Osteoblast (primary cell): ENCODE measurements at regions not wholly inside any gene's neighbourhood (a gene's known extent, or its start where the extent isn't known, plus 50 kb on each side); places are given as distances from the start of the nearest gene placed in this dataset.

Experiments
- DNase-seq: peaks from one replicate; pipeline ENCODE4 v3.0.0; 2011; ENCODE audit warnings: low spot score, mixed read lengths; ENCODE audit not compliant: insufficient read length; ENCODE audit errors: missing footprints
- H2AFZ ChIP-seq: 2 replicates; pipeline ENCODE4 v1.6.0; 2011; ENCODE audit warnings: mild to moderate bottlenecking, low read length
- H3K27ac ChIP-seq: 2 replicates; pipeline ENCODE4 v1.5.1; 2011; ENCODE audit warnings: mild to moderate bottlenecking, low read depth, low read length, moderate library complexity
- H3K27me3 ChIP-seq: 2 replicates; pipeline ENCODE4 v1.6.0; 2012; ENCODE audit warnings: mild to moderate bottlenecking, control low read depth, inconsistent platforms, low read length, moderate library complexity; ENCODE audit not compliant: insufficient read depth
- H3K36me3 ChIP-seq: 2 replicates; pipeline ENCODE4 v1.5.1; 2011; ENCODE audit warnings: mild to moderate bottlenecking, low read length, control low read depth, moderate library complexity; ENCODE audit not compliant: insufficient read depth
- H3K4me1 ChIP-seq: 2 replicates; pipeline ENCODE4 v1.5.1; 2011; ENCODE audit warnings: mild to moderate bottlenecking, low read length, control low read depth, moderate library complexity; ENCODE audit not compliant: insufficient read depth
- H3K4me2 ChIP-seq: 2 replicates; pipeline ENCODE4 v1.6.0; 2011; ENCODE audit warnings: mild to moderate bottlenecking, low read length; ENCODE audit not compliant: insufficient read depth
- H3K4me3 ChIP-seq: fragments of 200-600 bp; sonication (generic); 3 replicates; pipeline ENCODE4 v1.5.1; 2012; ENCODE audit warnings: mild to moderate bottlenecking, low read length, inconsistent platforms; ENCODE audit not compliant: insufficient read depth
- H3K79me2 ChIP-seq: 2 replicates; pipeline ENCODE4 v1.6.0; 2012; ENCODE audit warnings: mild to moderate bottlenecking, low read length, control low read depth, inconsistent platforms; ENCODE audit not compliant: insufficient read depth
- H3K9me3 ChIP-seq: 2 replicates; pipeline ENCODE4 v1.5.1; 2011; ENCODE audit warnings: low read depth, low read length, control low read depth
- H4K20me1 ChIP-seq: 2 replicates; pipeline ENCODE4 v1.6.0; 2012; ENCODE audit warnings: mild to moderate bottlenecking, low read length, control low read depth; ENCODE audit not compliant: insufficient read depth
- CTCF ChIP-seq: IDR thresholded peaks from 2 replicates; pipeline ENCODE4 v1.5.1; 2011; ENCODE audit warnings: mild to moderate bottlenecking, low read depth, low read length, moderate library complexity; ENCODE audit errors: extremely low read depth

- no peak for TF ChIP-seq CTCF
- H3K36me3 ChIP-seq, result no peaks in the 10 kb centered on the region
- no peaks in the 10 kb centered on the region for H3K9me3 ChIP-seq
- DNase-seq, result no peak
- peaks cover 11% of the 10 kb centered on the region for H3K27me3 ChIP-seq
- no peak overlapping the region for H3K4me3 ChIP-seq
- no peak overlapping the region for H3K4me2 ChIP-seq
- H3K79me2 ChIP-seq, result no peaks in the 10 kb centered on the region
- H3K4me1 ChIP-seq, result no peaks in the 10 kb centered on the region
- H3K27ac ChIP-seq, result no peak overlapping the region
- no peaks in the 10 kb centered on the region for H4K20me1 ChIP-seq
- H2AFZ ChIP-seq, result no peak overlapping the region
Measured at GRCh38 chr11:131063638-131064037, 147.4 kb upstream of the SNX19 start.

GRCh38 chr11:131064373-131064991 lies 148.2 kb upstream of the SNX19 start:
- no peaks in the 10 kb centered on the region for H3K4me1 ChIP-seq
- H3K27ac ChIP-seq, result no peak overlapping the region
- H3K9me3 ChIP-seq, result no peaks in the 10 kb centered on the region
- no peaks in the 10 kb centered on the region for H3K79me2 ChIP-seq
- peak; percentile 76 for DNase-seq
- peaks cover 11% of the 10 kb centered on the region for H3K27me3 ChIP-seq
- no peaks in the 10 kb centered on the region for H4K20me1 ChIP-seq
- no peak overlapping the region for H3K4me2 ChIP-seq
- no peaks in the 10 kb centered on the region for H3K36me3 ChIP-seq
- H2AFZ ChIP-seq, result no peak overlapping the region
- peak; percentile 93 for TF ChIP-seq CTCF
- no peak overlapping the region for H3K4me3 ChIP-seq

GRCh38 chr11:131065435-131066413 lies 149.4 kb upstream of the SNX19 start:
- Histone ChIP-seq H3K36me3 (no peaks in the 10 kb centered on the region), H4K20me1 (no peaks in the 10 kb centered on the region), H3K4me3 (no peak overlapping the region), H3K79me2 (no peaks in the 10 kb centered on the region), H3K4me2 (no peak overlapping the region), H3K27me3 (peaks cover 11% of the 10 kb centered on the region), H3K9me3 (no peaks in the 10 kb centered on the region), H3K4me1 (no peaks in the 10 kb centered on the region), H2AFZ (no peak overlapping the region), H3K27ac (no peak overlapping the region)
- no peak for DNase-seq
- TF ChIP-seq CTCF, result no peak

GRCh38 chr11:131066551-131066950 lies 150.3 kb upstream of the SNX19 start:
- Histone ChIP-seq H3K79me2 (no peaks in the 10 kb centered on the region), H3K4me1 (no peaks in the 10 kb centered on the region), H3K4me3 (no peak overlapping the region), H3K27me3 (peaks cover 11% of the 10 kb centered on the region), H4K20me1 (no peaks in the 10 kb centered on the region), H3K27ac (no peak overlapping the region), H3K36me3 (no peaks in the 10 kb centered on the region), H2AFZ (no peak overlapping the region), H3K9me3 (no peaks in the 10 kb centered on the region), H3K4me2 (no peak overlapping the region)
- no peak for DNase-seq
- no peak for TF ChIP-seq CTCF
